ENCODE measurements at regions not wholly inside any gene's neighbourhood (a gene's known extent, or its start where the extent isn't known, plus 50 kb on each side); places are given as distances from the start of the nearest gene placed in this dataset.
"Not testable (repeated sequence)": the region's sequence is repeated elsewhere in the genome, so short reads cannot be mapped to it uniquely, and the experiment has no call there.

DNA sequence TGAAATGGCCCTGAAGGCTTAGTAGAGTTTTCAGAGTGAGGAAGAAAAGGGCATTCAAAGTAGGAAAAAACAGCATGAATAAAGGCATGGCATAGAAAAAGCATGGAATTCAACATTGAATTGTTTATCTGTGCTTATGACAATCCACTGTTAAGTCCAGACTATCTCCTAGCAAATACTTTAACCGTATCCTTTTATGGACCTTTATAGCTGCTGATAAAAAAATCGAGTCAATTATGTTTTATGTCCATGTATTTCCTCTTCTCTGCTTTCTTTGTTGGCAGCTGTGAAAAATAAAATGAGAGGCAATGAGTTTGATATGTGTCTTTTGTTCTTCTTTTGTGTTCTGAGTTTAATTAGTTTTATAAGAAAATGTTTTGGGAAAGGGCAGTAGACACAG is 70.4 kb downstream of the TDRD15 start:
- Mint-ChIP-seq H3K9me3 (peaks cover 0 to 3% of the 10 kb centered on the region in 2 donors), H3K4me1 (ENCODE audit: low read depth) (no peaks in the 10 kb centered on the region), H3K27ac (no peak overlapping the region), H3K27me3 (ENCODE audit: low read depth) (no peaks in the 10 kb centered on the region), H3K4me3 (no peak overlapping the region), H3K36me3 (ENCODE audit: insufficient read depth in 2 of 2) (peaks cover 0 to 1% of the 10 kb centered on the region in 2 donors)
- DNase-seq (no peak), ATAC-seq (replicated peaks in 1 of 2) (no peak)

DNA sequence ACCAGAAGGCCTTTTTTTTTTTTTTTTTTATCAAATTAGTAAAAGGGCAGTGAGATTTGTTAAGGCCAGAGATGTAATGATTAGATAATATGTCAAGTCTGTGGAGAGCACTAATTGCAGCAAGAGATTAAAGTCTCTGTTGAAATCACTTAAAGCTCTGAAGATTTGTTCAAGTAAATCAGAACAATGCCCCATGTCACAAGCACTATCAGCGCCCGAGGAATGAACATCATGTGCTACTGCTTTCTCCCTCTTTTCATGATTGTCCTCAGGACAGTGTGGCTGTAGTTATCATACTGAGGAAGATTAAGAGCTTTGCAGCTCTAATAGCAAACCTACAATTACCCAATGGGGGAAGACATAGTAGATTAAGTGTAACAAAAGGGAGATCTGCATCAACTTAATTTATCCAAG is 71.1 kb downstream of the TDRD15 start:
- DNase-seq (no peak), ATAC-seq (replicated peaks in 1 of 2) (no peak)
- H3K27me3 Mint-ChIP-seq (ENCODE audit: low read depth), result no peaks in the 10 kb centered on the region
- H3K9me3 Mint-ChIP-seq, result peaks cover 0 to 3% of the 10 kb centered on the region in 2 donors
- peaks cover 0 to 1% of the 10 kb centered on the region in 2 donors for H3K36me3 Mint-ChIP-seq (ENCODE audit: insufficient read depth in 2 of 2)
- no peak overlapping the region for H3K4me3 Mint-ChIP-seq
- no peaks in the 10 kb centered on the region for H3K4me1 Mint-ChIP-seq (ENCODE audit: low read depth)
- no peak overlapping the region for H3K27ac Mint-ChIP-seq

DNA sequence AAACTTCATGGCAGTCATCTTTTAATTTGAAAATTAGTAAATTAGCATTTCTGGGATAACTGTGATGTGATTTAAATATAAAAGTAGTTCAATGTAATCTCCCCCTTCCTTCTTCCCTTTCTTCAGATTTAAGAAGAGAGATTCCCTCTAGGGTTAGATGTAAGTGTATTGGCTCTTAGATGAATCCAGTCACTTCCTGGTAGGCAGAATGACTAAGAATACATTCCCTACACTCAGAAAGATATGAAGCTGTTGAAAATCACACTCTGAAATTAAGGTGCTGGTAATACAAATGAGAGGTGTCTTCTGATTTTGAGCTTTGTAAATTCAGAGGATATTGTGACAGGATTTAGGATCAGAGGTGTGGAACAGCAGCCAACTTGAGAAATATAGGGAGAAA is 71.6 kb downstream of the TDRD15 start:
- Mint-ChIP-seq H3K9me3 (peaks cover 0 to 2% of the 10 kb centered on the region in 2 donors), H3K4me3 (no peak overlapping the region), H3K36me3 (ENCODE audit: insufficient read depth in 2 of 2) (peaks cover 0 to 1% of the 10 kb centered on the region in 2 donors), H3K27me3 (ENCODE audit: low read depth) (no peaks in the 10 kb centered on the region), H3K27ac (no peak overlapping the region), H3K4me1 (ENCODE audit: low read depth) (no peaks in the 10 kb centered on the region)
- ATAC-seq (replicated peaks in 1 of 2) (no peak), DNase-seq (no peak)

DNA sequence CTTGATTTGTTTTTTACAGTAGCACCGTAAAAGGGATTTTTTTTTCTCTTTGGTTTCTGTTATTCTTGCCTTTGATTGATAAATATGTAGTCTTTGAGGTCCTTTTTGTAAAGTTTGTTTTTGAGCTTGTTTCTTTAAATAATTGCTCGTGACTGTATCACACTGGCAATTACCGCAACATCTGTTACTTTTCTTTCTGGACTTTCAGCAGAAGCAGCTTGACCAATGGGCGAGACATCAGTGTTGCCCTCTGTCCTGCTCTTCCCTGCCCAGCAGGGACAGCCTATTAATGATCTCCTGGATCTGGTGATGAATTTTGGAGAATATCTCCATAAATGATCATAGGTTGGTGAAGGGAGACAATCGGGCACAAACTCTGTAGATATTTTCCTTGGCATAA is 74.9 kb downstream of the TDRD15 start:
- H3K27ac Mint-ChIP-seq, result no peak overlapping the region
- DNase-seq (no peak), ATAC-seq (replicated peaks in 1 of 2) (no peak)
- no peaks in the 10 kb centered on the region for H3K36me3 Mint-ChIP-seq (ENCODE audit: insufficient read depth in 2 of 2)
- H3K4me3 Mint-ChIP-seq, result no peak overlapping the region
- no peaks in the 10 kb centered on the region for H3K9me3 Mint-ChIP-seq
- no peaks in the 10 kb centered on the region for H3K27me3 Mint-ChIP-seq (ENCODE audit: low read depth)
- H3K4me1 Mint-ChIP-seq (ENCODE audit: low read depth), result no peaks in the 10 kb centered on the region

DNA sequence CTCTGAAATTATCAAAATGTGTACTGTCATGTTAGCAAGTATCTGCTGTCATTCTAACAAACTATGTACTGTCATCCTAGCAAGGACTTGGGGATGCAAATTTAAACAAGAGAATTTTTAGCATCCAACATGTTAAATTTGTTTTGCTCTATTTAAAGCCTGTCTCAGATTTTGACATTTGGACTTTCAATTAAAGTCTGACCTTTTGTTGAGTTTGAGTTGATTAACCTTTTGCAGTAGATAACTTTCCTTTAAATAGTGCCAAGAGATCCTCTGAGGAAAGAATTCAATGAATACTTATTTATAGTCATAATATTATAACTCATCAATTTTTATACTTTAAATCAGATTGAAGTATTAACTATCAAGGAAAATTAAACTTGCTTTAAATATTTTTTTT is 80.2 kb downstream of the TDRD15 start:
- Mint-ChIP-seq H3K4me3 (no peak overlapping the region), H3K36me3 (ENCODE audit: insufficient read depth in 2 of 2) (no peaks in the 10 kb centered on the region), H3K27me3 (ENCODE audit: low read depth) (no peaks in the 10 kb centered on the region), H3K9me3 (no peaks in the 10 kb centered on the region), H3K27ac (no peak overlapping the region), H3K4me1 (ENCODE audit: low read depth) (no peaks in the 10 kb centered on the region)
- DNase-seq, result no peak
- ATAC-seq (replicated peaks in 1 of 2), result no peak

DNA sequence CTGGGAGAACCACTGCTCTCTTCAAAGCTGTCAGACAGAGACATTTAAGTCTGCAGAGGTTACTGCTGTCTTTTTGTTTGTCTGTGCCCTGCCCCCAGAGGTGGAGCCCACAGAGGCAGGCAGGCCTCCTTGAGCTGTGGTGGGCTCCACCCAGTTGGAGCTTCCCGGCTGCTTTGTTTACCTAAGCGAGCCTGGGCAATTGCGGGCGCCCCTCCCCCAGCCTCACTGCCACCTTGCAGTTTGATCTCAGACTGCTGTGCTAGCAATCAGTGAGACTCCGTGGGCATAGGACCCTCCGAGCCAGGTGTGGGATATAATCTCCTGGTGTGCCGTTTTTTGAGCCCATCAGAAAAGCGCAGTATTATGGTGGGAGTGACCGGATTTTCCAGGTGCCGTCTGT is 90.3 kb downstream of the TDRD15 start:
- not testable (repeated sequence) for H3K27ac Mint-ChIP-seq; ATAC-seq (replicated peaks in 1 of 2); H3K27me3 Mint-ChIP-seq (ENCODE audit: low read depth); H3K36me3 Mint-ChIP-seq (ENCODE audit: insufficient read depth in 2 of 2); H3K4me1 Mint-ChIP-seq (ENCODE audit: low read depth); H3K4me3 Mint-ChIP-seq; DNase-seq; H3K9me3 Mint-ChIP-seq

DNA sequence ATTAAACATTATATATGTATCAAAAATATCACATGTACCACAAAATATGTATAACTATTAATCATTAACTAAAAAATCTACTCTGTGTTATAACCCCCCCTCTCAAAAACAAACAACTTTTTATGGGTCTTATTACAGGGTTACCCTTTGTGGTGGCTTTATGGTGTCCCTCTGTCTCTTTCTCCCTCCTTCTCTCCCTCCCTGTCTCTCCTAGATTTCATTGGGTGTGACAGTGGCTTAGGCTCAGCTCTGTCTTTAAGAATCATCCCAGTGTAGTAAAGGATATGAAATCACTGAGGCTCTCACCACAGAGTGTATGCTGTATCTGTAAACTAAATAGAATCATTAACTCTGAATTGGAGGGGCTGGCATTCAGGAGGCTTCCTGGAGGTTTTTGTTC is 93.7 kb downstream of the TDRD15 start:
- Mint-ChIP-seq H3K4me3 (no peak overlapping the region), H3K27me3 (ENCODE audit: low read depth) (no peaks in the 10 kb centered on the region), H3K4me1 (ENCODE audit: low read depth) (no peaks in the 10 kb centered on the region), H3K9me3 (peaks cover 0 to 2% of the 10 kb centered on the region in 2 donors), H3K27ac (no peak overlapping the region), H3K36me3 (ENCODE audit: insufficient read depth in 2 of 2) (no peaks in the 10 kb centered on the region)
- no peak for ATAC-seq (replicated peaks in 1 of 2)
- DNase-seq, result no peak

DNA sequence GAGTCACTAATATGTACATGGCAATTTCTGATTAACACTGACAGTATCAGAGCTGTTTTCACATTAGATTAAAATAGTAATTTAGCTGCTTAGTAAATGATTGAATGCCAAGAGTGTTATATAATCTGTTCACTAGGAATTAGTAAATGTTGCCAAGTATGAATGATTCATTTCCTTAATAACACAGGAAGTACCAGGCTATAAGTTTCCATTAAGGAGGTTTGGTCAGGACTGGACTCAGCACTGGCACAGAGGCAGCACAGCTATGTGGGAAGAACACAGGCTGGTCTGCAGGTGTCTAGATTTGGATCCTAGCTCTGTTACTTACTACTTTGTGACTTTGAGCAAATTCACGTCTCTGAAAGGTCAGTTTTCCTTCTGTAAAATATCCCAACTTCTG is 97.2 kb downstream of the TDRD15 start:
- DNase-seq, result no peak
- H3K4me3 Mint-ChIP-seq, result no peak overlapping the region
- peaks cover 0 to 2% of the 10 kb centered on the region in 2 donors for H3K9me3 Mint-ChIP-seq
- no peak for ATAC-seq (replicated peaks in 1 of 2)
- H3K27me3 Mint-ChIP-seq (ENCODE audit: low read depth), result no peaks in the 10 kb centered on the region
- no peak overlapping the region for H3K27ac Mint-ChIP-seq
- H3K36me3 Mint-ChIP-seq (ENCODE audit: insufficient read depth in 2 of 2), result no peaks in the 10 kb centered on the region
- H3K4me1 Mint-ChIP-seq (ENCODE audit: low read depth), result no peaks in the 10 kb centered on the region

DNA sequence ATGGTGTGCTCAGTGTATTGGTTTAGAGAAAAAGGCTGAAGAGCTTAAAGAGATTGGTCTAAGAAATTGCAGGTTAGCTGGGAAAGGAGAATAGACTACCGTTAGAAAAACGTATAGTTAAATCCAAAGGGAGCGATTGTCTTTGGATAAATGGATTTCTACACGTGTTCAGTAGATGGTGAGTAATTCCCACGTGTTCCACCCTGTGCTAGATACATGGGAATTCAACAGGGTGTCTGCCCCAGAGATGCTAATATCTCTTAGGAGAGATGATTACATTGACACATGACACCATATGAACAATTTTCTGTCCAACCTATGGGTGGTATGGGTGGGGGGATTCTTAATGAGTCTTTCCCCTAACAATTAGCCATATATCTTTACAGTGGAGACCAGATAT is 99.8 kb downstream of the TDRD15 start:
- H3K9me3 Mint-ChIP-seq, result no peaks in the 10 kb centered on the region
- ATAC-seq (replicated peaks in 1 of 2) (no peak), DNase-seq (no peak)
- H3K36me3 Mint-ChIP-seq (ENCODE audit: insufficient read depth in 2 of 2), result no peaks in the 10 kb centered on the region
- no peaks in the 10 kb centered on the region for H3K27me3 Mint-ChIP-seq (ENCODE audit: low read depth)
- H3K27ac Mint-ChIP-seq, result no peak overlapping the region
- H3K4me1 Mint-ChIP-seq (ENCODE audit: low read depth), result no peaks in the 10 kb centered on the region
- H3K4me3 Mint-ChIP-seq, result no peak overlapping the region

DNA sequence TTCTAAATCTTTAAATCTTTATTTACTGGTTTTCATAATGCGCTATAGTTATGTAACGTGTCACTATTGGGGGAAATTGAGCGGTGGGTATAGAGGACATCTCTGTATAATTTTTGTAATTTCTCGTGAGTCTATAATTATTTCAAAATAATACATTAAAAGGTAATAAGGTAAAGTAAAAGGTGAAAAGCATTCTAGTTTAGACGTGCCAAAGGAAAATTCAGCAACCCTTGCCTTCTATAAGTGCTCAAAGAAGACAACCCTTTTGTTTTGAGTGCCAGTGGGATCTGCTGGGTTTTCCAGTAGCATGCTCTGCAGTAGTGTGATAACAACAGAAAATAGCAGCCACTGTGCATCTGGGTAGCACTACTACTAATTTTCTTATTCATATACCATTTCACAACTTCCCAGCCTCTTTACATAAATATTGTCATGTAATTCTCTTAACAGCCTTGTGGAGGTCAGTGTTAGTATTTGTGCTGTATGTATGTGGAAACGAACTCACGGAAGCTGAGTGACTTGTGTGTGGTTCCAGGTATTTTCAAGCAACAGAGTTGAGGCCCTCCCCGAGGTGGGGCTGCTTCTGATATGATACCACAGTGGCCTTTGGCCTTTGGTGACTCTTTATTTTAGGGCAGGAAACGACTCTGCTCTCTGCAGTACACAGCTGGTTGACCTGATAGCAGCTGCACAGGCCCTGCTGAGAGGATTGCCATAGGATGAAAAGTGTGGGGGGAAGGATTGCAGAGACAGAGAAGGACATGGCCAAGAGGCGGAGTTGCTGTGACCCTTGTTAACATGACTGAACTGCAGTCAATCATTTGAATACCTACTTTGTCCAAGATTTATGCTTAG is 104.5 kb downstream of the TDRD15 start:
- no peaks in the 10 kb centered on the region for H3K4me1 Mint-ChIP-seq (ENCODE audit: low read depth)
- H3K9me3 Mint-ChIP-seq, result no peaks in the 10 kb centered on the region
- ATAC-seq (replicated peaks in 1 of 2) (no peak), DNase-seq (no peak)
- no peaks in the 10 kb centered on the region for H3K27me3 Mint-ChIP-seq (ENCODE audit: low read depth)
- H3K36me3 Mint-ChIP-seq (ENCODE audit: insufficient read depth in 2 of 2), result no peaks in the 10 kb centered on the region
- H3K4me3 Mint-ChIP-seq, result no peak overlapping the region
- no peak overlapping the region for H3K27ac Mint-ChIP-seq

DNA sequence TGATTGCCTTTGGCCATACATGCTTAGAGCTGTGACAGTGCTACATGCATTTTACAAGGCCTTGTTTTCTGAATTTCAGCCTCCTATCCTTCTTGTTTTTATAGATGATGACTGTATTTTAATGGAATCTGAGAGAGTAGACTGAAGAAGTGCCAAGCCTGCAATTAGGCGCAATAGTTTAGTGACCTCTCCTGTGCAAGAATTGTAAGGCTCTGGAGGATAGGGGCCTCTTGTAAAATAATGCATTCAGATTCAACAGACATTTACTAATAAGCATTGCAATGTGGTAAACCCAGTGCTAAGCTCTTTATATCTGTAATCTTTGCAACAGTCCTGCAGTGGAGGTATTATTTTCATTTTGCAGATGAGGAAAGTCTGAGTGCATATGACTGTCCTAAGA is 105.5 kb downstream of the TDRD15 start:
- no peak overlapping the region for H3K27ac Mint-ChIP-seq
- H3K27me3 Mint-ChIP-seq (ENCODE audit: low read depth), result no peaks in the 10 kb centered on the region
- H3K4me3 Mint-ChIP-seq, result no peak overlapping the region
- no peaks in the 10 kb centered on the region for H3K36me3 Mint-ChIP-seq (ENCODE audit: insufficient read depth in 2 of 2)
- no peaks in the 10 kb centered on the region for H3K9me3 Mint-ChIP-seq
- H3K4me1 Mint-ChIP-seq (ENCODE audit: low read depth), result no peaks in the 10 kb centered on the region
- no peak for ATAC-seq (replicated peaks in 1 of 2)
- no peak for DNase-seq

DNA sequence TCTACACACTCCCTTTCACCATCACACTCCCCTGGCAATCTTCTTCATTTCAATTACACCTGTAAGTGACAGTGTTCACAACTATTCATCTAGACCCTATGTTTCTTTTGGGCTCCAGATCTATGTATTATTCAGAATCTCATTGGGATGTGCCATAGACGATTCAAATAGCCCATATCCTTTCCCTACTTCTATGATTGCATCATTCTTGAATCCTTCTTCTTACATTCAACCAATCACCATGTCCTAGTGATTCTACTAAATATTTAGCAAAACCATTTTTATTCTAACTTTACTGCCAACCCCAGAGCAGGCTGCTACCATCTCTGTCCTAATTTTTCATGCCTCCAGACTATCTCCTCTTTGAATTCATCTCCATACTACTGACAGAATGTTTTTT is 106.4 kb downstream of the TDRD15 start:
- H3K9me3 Mint-ChIP-seq, result no peaks in the 10 kb centered on the region
- H3K27ac Mint-ChIP-seq, result no peak overlapping the region
- DNase-seq (no peak), ATAC-seq (replicated peaks in 1 of 2) (no peak)
- no peaks in the 10 kb centered on the region for H3K27me3 Mint-ChIP-seq (ENCODE audit: low read depth)
- H3K4me3 Mint-ChIP-seq, result no peak overlapping the region
- H3K4me1 Mint-ChIP-seq (ENCODE audit: low read depth), result no peaks in the 10 kb centered on the region
- H3K36me3 Mint-ChIP-seq (ENCODE audit: insufficient read depth in 2 of 2), result no peaks in the 10 kb centered on the region

DNA sequence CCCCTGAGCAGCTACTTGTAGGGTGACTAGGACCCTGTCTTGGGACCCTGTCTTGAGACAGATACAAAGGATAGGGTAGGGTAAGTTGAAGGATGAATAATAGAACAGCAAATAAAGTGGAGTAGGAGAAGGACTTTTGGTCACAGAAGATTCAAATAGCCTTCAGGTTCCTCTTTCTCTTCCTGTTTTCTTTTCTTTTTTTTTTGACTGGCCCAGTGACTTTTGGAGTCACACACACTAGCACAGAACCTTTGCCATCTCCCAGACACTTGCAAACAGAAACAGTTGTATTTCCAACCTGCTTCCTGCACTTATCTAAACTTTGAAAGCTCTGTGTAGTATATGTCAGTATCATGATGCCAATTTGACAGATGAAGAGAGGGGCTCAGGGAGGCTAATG is 108.2 kb downstream of the TDRD15 start:
- ATAC-seq (replicated peaks in 1 of 2) (no peak), DNase-seq (no peak)
- Mint-ChIP-seq H3K27ac (no peak overlapping the region), H3K36me3 (ENCODE audit: insufficient read depth in 2 of 2) (no peaks in the 10 kb centered on the region), H3K9me3 (no peaks in the 10 kb centered on the region), H3K27me3 (ENCODE audit: low read depth) (no peaks in the 10 kb centered on the region), H3K4me1 (ENCODE audit: low read depth) (no peaks in the 10 kb centered on the region), H3K4me3 (no peak overlapping the region)

DNA sequence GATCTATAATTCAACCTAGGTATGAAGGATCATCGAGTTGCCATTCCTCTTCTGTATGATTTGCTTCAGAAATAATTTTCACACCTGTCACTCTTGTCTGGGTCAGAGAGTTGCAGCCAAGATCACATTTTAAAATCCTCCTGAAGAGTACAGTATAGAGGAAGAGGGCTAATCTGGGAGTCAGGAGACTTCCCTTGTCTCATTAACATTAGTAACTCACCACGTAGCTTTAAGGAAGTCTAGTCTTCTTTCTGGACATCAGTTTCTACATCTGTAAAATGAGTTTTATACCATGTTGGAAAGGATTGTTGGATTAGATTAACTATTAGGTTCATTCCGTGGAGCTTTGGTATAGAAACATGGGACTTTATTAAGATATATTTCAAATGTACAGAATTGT is 109.4 kb downstream of the TDRD15 start:
- H3K27ac Mint-ChIP-seq, result no peak overlapping the region
- no peak overlapping the region for H3K4me3 Mint-ChIP-seq
- H3K4me1 Mint-ChIP-seq (ENCODE audit: low read depth), result no peaks in the 10 kb centered on the region
- ATAC-seq (replicated peaks in 1 of 2) (no peak), DNase-seq (no peak)
- H3K36me3 Mint-ChIP-seq (ENCODE audit: insufficient read depth in 2 of 2), result no peaks in the 10 kb centered on the region
- no peaks in the 10 kb centered on the region for H3K27me3 Mint-ChIP-seq (ENCODE audit: low read depth)
- no peaks in the 10 kb centered on the region for H3K9me3 Mint-ChIP-seq

All from activated T-cell treated with anti-CD3 and anti-CD28 coated beads, Interleukin-2, amount 50 U/mL, for 72 hours (primary cell).